Keratinocyte (primary cell): ENCODE measurements at regions not wholly inside any gene's neighbourhood (a gene's known extent, or its start where the extent isn't known, plus 50 kb on each side); places are given as distances from the start of the nearest gene placed in this dataset.

Experiments used
- DNase-seq: peaks from one replicate; pipeline ENCODE4 v3.0.0-alpha.2; 2011; ENCODE audit warnings: low read depth, missing footprints, low spot score
- FAIRE-seq: peaks from 2 replicates; lab custom pipeline; 2011; peaks lifted over from hg19 to GRCh38; lab: Jason Lieb, UNC
- H2AFZ ChIP-seq: 2 replicates; pipeline ENCODE4 v1.6.0; 2012; ENCODE audit warnings: low read length, control low read depth, inconsistent platforms; ENCODE audit not compliant: control insufficient read depth
- H3K27ac ChIP-seq: 2 replicates; pipeline ENCODE4 v1.5.1; 2011; ENCODE audit warnings: low read length; ENCODE audit not compliant: control insufficient read depth, insufficient read depth
- H3K27me3 ChIP-seq: 3 replicates; pipeline ENCODE4 v1.6.0; 2011; ENCODE audit warnings: low read length; ENCODE audit not compliant: control insufficient read depth, insufficient read depth; ENCODE audit errors: extremely low read depth
- H3K36me3 ChIP-seq, 2 experiments: 2 replicates in 1 of 2; 3 replicates in 1 of 2; pipeline ENCODE4 v1.5.1; 2011; ENCODE audit warnings: low read length in 2 of 2, mild to moderate bottlenecking in 1 of 2; ENCODE audit not compliant: control insufficient read depth in 2 of 2, insufficient read depth in 2 of 2; ENCODE audit errors: extremely low read depth in 1 of 2
- H3K4me1 ChIP-seq: 3 replicates; pipeline ENCODE4 v1.5.1; 2011; ENCODE audit warnings: low read length; ENCODE audit not compliant: control insufficient read depth, insufficient read depth; ENCODE audit errors: extremely low read depth
- H3K4me2 ChIP-seq: 3 replicates; pipeline ENCODE4 v1.6.0; 2011; ENCODE audit warnings: low read depth, low read length; ENCODE audit not compliant: control insufficient read depth, insufficient read depth; ENCODE audit errors: extremely low read depth
- H3K4me3 ChIP-seq, 3 experiments: fragments of 200-600 bp in 1 of 3; sonication (generic) in 1 of 3; 2 replicates in 2 of 3; 3 replicates in 1 of 3; pipeline ENCODE4 v1.5.1; 2011 to 2016; ENCODE audit warnings: low read length in 3 of 3, mild to moderate bottlenecking in 3 of 3, control low read depth in 2 of 3, inconsistent platforms in 1 of 3, low read depth in 1 of 3, mixed read lengths in 1 of 3, mixed run types in 1 of 3, moderate library complexity in 1 of 3; ENCODE audit not compliant: control insufficient read depth in 2 of 3, insufficient read depth in 2 of 3; ENCODE audit errors: extremely low read depth in 1 of 3
- H3K79me2 ChIP-seq: 2 replicates; pipeline ENCODE4 v1.6.0; 2012; ENCODE audit warnings: low read length; ENCODE audit not compliant: control insufficient read depth, insufficient read depth
- H3K9ac ChIP-seq: 3 replicates; pipeline ENCODE4 v1.6.0; 2011; ENCODE audit warnings: low read length; ENCODE audit not compliant: control insufficient read depth, insufficient read depth; ENCODE audit errors: extremely low read depth
- H3K9me1 ChIP-seq: 3 replicates; pipeline ENCODE4 v1.6.0; 2011; ENCODE audit warnings: low read length; ENCODE audit not compliant: control insufficient read depth, insufficient read depth; ENCODE audit errors: extremely low read depth
- H3K9me3 ChIP-seq: 2 replicates; pipeline ENCODE4 v1.5.1; 2012; ENCODE audit warnings: low read depth, low read length; ENCODE audit not compliant: control insufficient read depth
- H4K20me1 ChIP-seq: 3 replicates; pipeline ENCODE4 v1.6.0; 2011; ENCODE audit warnings: low read length; ENCODE audit not compliant: control insufficient read depth, insufficient read depth; ENCODE audit errors: extremely low read depth
- CTCF ChIP-seq, 3 experiments: IDR thresholded peaks in 1 of 3; conservative IDR thresholded peaks in 1 of 3; optimal IDR thresholded peaks in 1 of 3; 2 replicates in 2 of 3; 3 replicates in 1 of 3; pipeline versions ENCODE3 to v1.5.1; 2011; ENCODE audit warnings: low read length in 3 of 3, mild to moderate bottlenecking in 3 of 3, moderate library complexity in 2 of 3, control low read depth in 1 of 3, inconsistent platforms in 1 of 3; ENCODE audit not compliant: insufficient read depth in 2 of 3; ENCODE audit errors: extremely low read depth in 1 of 3
- EZH2 ChIP-seq: IDR thresholded peaks from one replicate; pipeline ENCODE4 v1.6.1; 2012; ENCODE audit warnings: inconsistent platforms, mild to moderate bottlenecking, low read length, moderate library complexity
- dilution Hi-C: fragments of 300-500 bp; cut with MboI; formaldehyde crosslinking; loops from one replicate; pipeline ENCODE4 v1.7.0; 2020; ENCODE audit warnings: low sequenced_read_pairs; ENCODE audit not compliant: extremely low pct_ligation_motif_present

DNA sequence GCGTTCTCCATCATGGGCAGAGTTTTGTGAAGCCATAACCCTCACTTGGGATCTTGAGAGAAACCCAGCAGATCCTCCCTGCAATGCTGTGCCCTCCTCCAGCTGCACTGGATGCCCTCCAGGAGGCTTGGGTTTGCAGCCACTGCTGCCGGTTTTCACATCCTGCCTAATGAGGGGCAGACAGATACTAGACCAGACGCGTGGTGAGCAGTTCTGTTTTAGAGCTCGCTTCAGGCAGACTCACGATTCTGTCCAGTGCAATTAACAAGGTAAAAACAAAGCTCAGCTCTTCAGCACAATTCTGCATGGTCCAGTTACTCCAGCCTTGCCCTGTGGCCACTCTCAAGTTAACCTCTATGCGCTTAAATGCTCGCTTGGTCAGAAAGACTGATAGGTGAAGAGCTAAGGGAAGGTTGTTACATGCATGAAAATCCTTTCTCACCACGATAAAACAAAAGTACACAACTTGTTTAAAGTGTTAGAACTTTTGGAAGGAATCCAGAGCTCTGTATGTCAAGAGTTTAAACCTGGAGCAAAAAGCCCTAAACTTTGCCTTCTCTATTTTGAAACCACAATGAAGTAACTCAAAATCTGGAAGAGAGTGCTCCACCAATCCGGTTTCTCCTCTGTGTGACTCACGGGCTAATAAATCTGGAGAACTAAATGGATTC, 292.3 kb upstream of the FAT3 start:
- dilution Hi-C loops, result no loop called here
- Histone ChIP-seq H4K20me1 (no peaks in the 10 kb centered on the region), H2AFZ (no peak overlapping the region), H3K27me3 (no peaks in the 10 kb centered on the region), H3K4me1 (no peaks in the 10 kb centered on the region), H3K27ac (no peak overlapping the region), H3K4me3 (no peak overlapping the region), H3K36me3 (no peaks in the 10 kb centered on the region), H3K9ac (no peak overlapping the region), H3K9me3 (no peaks in the 10 kb centered on the region), H3K4me2 (no peak overlapping the region), H3K79me2 (no peaks in the 10 kb centered on the region), H3K9me1 (no peaks in the 10 kb centered on the region)
- FAIRE-seq, result no peak
- TF ChIP-seq CTCF (optimal IDR thresholded peaks at IDR 0.05 in 1 of 3, IDR thresholded peaks at IDR 0.05 in 1 of 3, conservative IDR thresholded peaks at IDR 0.05 in 1 of 3; ENCODE audit: extremely low read depth in 1 of 3, insufficient read depth in 2 of 3, low read length in 3 of 3), result no peak
- TF ChIP-seq EZH2, result no peak
- DNase-seq, result no peak

- FAIRE-seq (no peak), DNase-seq (no peak)
- H3K9me3 ChIP-seq, result no peaks in the 10 kb centered on the region
- H3K27me3 ChIP-seq, result no peaks in the 10 kb centered on the region
- no peak overlapping the region for H3K4me2 ChIP-seq
- H3K36me3 ChIP-seq, result no peaks in the 10 kb centered on the region
- no peaks in the 10 kb centered on the region for H3K9me1 ChIP-seq
- dilution Hi-C loops, result no loop called here
- H3K27ac ChIP-seq, result no peak overlapping the region
- no peak overlapping the region for H3K4me3 ChIP-seq
- TF ChIP-seq CTCF (optimal IDR thresholded peaks at IDR 0.05 in 1 of 3, IDR thresholded peaks at IDR 0.05 in 1 of 3, conservative IDR thresholded peaks at IDR 0.05 in 1 of 3; ENCODE audit: extremely low read depth in 1 of 3, insufficient read depth in 2 of 3, low read length in 3 of 3) (no peak), EZH2 (no peak)
- H3K4me1 ChIP-seq, result no peaks in the 10 kb centered on the region
- no peaks in the 10 kb centered on the region for H4K20me1 ChIP-seq
- H3K79me2 ChIP-seq, result no peaks in the 10 kb centered on the region
- H3K9ac ChIP-seq, result no peak overlapping the region
- no peak overlapping the region for H2AFZ ChIP-seq
These were observed 297.2 kb upstream of the FAT3 start for GRCh38 chr11:91927448-91927847.
